ENCODE measurements at regions not wholly inside any gene's neighbourhood (a gene's known extent, or its start where the extent isn't known, plus 50 kb on each side); places are given as distances from the start of the nearest gene placed in this dataset.

DNA sequence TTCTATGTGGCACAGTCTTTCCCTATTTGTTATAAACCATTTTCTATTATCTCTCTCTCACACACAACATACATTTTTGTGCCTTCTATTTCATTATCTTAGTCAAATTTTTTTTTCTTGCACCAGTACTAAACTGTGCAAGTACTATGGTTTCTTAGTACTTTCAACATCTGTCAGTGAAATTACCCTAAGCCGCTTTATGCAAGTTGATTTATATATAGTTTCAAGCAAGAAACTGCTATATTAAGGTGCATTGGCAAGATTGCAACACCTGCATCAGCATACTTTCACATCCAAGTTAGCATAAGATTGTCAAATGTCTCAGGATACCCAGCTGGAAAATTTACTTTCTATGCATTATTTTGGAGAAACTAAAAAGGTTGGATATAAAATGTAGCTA, 180.2 kb upstream of the FSTL5 start:
- TF ChIP-seq, protein P1, sequence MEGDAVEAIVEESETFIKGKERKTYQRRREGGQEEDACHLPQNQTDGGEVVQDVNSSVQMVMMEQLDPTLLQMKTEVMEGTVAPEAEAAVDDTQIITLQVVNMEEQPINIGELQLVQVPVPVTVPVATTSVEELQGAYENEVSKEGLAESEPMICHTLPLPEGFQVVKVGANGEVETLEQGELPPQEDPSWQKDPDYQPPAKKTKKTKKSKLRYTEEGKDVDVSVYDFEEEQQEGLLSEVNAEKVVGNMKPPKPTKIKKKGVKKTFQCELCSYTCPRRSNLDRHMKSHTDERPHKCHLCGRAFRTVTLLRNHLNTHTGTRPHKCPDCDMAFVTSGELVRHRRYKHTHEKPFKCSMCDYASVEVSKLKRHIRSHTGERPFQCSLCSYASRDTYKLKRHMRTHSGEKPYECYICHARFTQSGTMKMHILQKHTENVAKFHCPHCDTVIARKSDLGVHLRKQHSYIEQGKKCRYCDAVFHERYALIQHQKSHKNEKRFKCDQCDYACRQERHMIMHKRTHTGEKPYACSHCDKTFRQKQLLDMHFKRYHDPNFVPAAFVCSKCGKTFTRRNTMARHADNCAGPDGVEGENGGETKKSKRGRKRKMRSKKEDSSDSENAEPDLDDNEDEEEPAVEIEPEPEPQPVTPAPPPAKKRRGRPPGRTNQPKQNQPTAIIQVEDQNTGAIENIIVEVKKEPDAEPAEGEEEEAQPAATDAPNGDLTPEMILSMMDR (conservative IDR thresholded peaks at IDR 0.05; ENCODE audit: low read depth, low read length): no peak
- no peak for TF ChIP-seq EZH2 (IDR thresholded peaks at IDR 0.05; ENCODE audit: borderline replicate concordance, low read depth, low read length, poor library complexity, severe bottlenecking)

Data from A673 (cell line).